HepG2 (cell line): ENCODE measurements at regions not wholly inside any gene's neighbourhood (a gene's known extent, or its start where the extent isn't known, plus 50 kb on each side); places are given as distances from the start of the nearest gene placed in this dataset.

Experiments
- ATF1 ChIP-seq: IDR thresholded peaks from 2 replicates; pipeline ENCODE4 v1.6.1; 2016; ENCODE audit warnings: mild to moderate bottlenecking, control low read depth
- BATF2 ChIP-seq: sonication (generic); formaldehyde crosslinking; IDR thresholded peaks from 2 replicates; pipeline ENCODE4 v1.8.0; 2022; ENCODE audit warnings: mild to moderate bottlenecking, missing genetic modification reagents, moderate library complexity
- BORCS8-MEF2B ChIP-seq: sonication (generic); formaldehyde crosslinking; IDR thresholded peaks from 2 replicates; pipeline ENCODE4 v1.8.0; 2022; ENCODE audit warnings: mild to moderate bottlenecking, missing genetic modification reagents
- CEBPZ ChIP-seq: IDR thresholded peaks from 2 replicates; pipeline ENCODE4 v1.6.1; 2012; ENCODE audit warnings: low read length, improper control_type of control experiment
- E2F5 ChIP-seq: sonication (generic); formaldehyde crosslinking; conservative IDR thresholded peaks from 2 replicates; pipeline ENCODE4 v1.4.0; 2020; ENCODE audit warnings: missing genetic modification reagents
- FOXP1 ChIP-seq, 2 experiments: fragments of 450-650 bp in 1 of 2; IDR thresholded peaks; 2 replicates each; pipeline ENCODE4 v1.6.1; 2017 to 2018; ENCODE audit warnings: antibody characterized with exemption in 1 of 2
- GRHL1 ChIP-seq: sonication (generic); formaldehyde crosslinking; conservative IDR thresholded peaks from 2 replicates; pipeline ENCODE4 v1.8.0; 2022; ENCODE audit warnings: missing genetic modification reagents
- HNRNPL ChIP-seq: fragments of 200-400 bp; formaldehyde crosslinking; IDR thresholded peaks from 2 replicates; pipeline ENCODE4 v1.6.1; 2017; ENCODE audit warnings: mild to moderate bottlenecking, low read depth, low read length
- HNRNPUL1 ChIP-seq: fragments of 200-400 bp; formaldehyde crosslinking; IDR thresholded peaks from 2 replicates; pipeline ENCODE4 v1.6.1; 2017; ENCODE audit warnings: low read depth, mild to moderate bottlenecking, low read length, moderate library complexity
- IKZF1 ChIP-seq: fragments of 450-650 bp; IDR thresholded peaks from 2 replicates; pipeline ENCODE4 v1.7.1; 2016
- KAT8 ChIP-seq: IDR thresholded peaks from 2 replicates; pipeline ENCODE4 v1.6.1; 2016; ENCODE audit warnings: missing genetic modification reagents, missing compliant biosample characterization
- KDM6A ChIP-seq: IDR thresholded peaks from 2 replicates; pipeline ENCODE4 v1.6.1; 2016; ENCODE audit warnings: low read depth
- MEIS1 ChIP-seq: sonication (generic); formaldehyde crosslinking; IDR thresholded peaks from 2 replicates; pipeline ENCODE4 v1.9.0; 2021; ENCODE audit warnings: mild to moderate bottlenecking, missing genetic modification reagents, moderate library complexity, borderline replicate concordance
- MTF2 ChIP-seq: sonication (generic); formaldehyde crosslinking; IDR thresholded peaks from 2 replicates; pipeline ENCODE4 v1.5.0; 2020; ENCODE audit warnings: missing genetic modification reagents, borderline replicate concordance
- NCOA2 ChIP-seq: sonication (generic); formaldehyde crosslinking; IDR thresholded peaks from 2 replicates; pipeline ENCODE4 v1.8.0; 2022; ENCODE audit warnings: inconsistent platforms
- REPIN1 ChIP-seq: sonication (generic); formaldehyde crosslinking; IDR thresholded peaks from 2 replicates; pipeline ENCODE4 v1.8.0; 2022; ENCODE audit warnings: missing genetic modification reagents, low read depth, mild to moderate bottlenecking, borderline replicate concordance
- SCMH1 ChIP-seq: sonication (generic); formaldehyde crosslinking; IDR thresholded peaks from 2 replicates; pipeline ENCODE4 v1.9.0; 2021; ENCODE audit warnings: missing genetic modification reagents, mild to moderate bottlenecking, borderline replicate concordance
- SRSF9 ChIP-seq: fragments of 200-400 bp; formaldehyde crosslinking; IDR thresholded peaks from 2 replicates; pipeline ENCODE4 v1.6.1; 2018; ENCODE audit warnings: borderline replicate concordance, mild to moderate bottlenecking, low read depth, low read length; ENCODE audit not compliant: insufficient read depth, poor library complexity, severe bottlenecking
- ZBTB43 ChIP-seq: sonication (generic); formaldehyde crosslinking; conservative IDR thresholded peaks from 2 replicates; pipeline ENCODE4 v1.4.0; 2020; ENCODE audit warnings: missing genetic modification reagents
- ZFX ChIP-seq: sonication (generic); formaldehyde crosslinking; IDR thresholded peaks from 2 replicates; pipeline ENCODE4 v1.4.0; 2020; ENCODE audit warnings: mild to moderate bottlenecking, low read depth, missing genetic modification reagents, moderate library complexity
- ZNF34 ChIP-seq: sonication (generic); formaldehyde crosslinking; IDR thresholded peaks from 2 replicates; pipeline ENCODE4 v1.4.0; 2020; ENCODE audit warnings: mild to moderate bottlenecking, missing genetic modification reagents, borderline replicate concordance
- ZNF577 ChIP-seq: sonication (generic); formaldehyde crosslinking; IDR thresholded peaks from 2 replicates; pipeline ENCODE4 v1.4.0; 2020; ENCODE audit warnings: mild to moderate bottlenecking, low read depth, missing genetic modification reagents, borderline replicate concordance
- ZNF775 ChIP-seq: sonication (generic); formaldehyde crosslinking; IDR thresholded peaks from 2 replicates; pipeline ENCODE4 v1.4.0; 2020; ENCODE audit warnings: missing genetic modification reagents, mild to moderate bottlenecking, moderate library complexity, borderline replicate concordance
- ZNF878 ChIP-seq: sonication (generic); formaldehyde crosslinking; IDR thresholded peaks from 2 replicates; pipeline ENCODE4 v1.8.1; 2023; ENCODE audit warnings: mild to moderate bottlenecking, missing genetic modification reagents, moderate library complexity

- TF ChIP-seq ZNF775 (CRISPR knock-in tag) (no peak), FOXP1 (IDR thresholded peaks at IDR 0.05) (no peak), FOXP1 (CRISPR knock-in tag; IDR thresholded peaks at IDR 0.05) (no peak), BORCS8-MEF2B (no peak), MEIS1 (CRISPR knock-in tag) (no peak), SCMH1 (CRISPR knock-in tag) (no peak), GRHL1 (CRISPR knock-in tag) (no peak), CEBPZ (no peak), ZNF34 (CRISPR knock-in tag) (no peak), ZNF878 (no peak), SRSF9 (no peak), KAT8 (CRISPR knock-in tag) (peak; percentile 24; the same call in 1 of the 2 replicates), IKZF1 (no peak), REPIN1 (CRISPR knock-in tag) (no peak), E2F5 (CRISPR knock-in tag) (no peak), NCOA2 (CRISPR knock-in tag) (0 out of 2 replicates have a peak, but pooled peaks have one; percentile 28), HNRNPUL1 (no peak), ZBTB43 (no peak), MTF2 (CRISPR knock-in tag) (no peak), ATF1 (CRISPR knock-in tag) (0 out of 2 replicates have a peak, but pooled peaks have one; percentile 29), KDM6A (CRISPR knock-in tag) (no peak), ZNF577 (CRISPR knock-in tag) (no peak), BATF2 (CRISPR knock-in tag) (no peak), ZFX (CRISPR knock-in tag) (no peak), HNRNPL (no peak)
Measured at GRCh38 chr3:103947062-103947461, 1419.6 kb upstream of the ALCAM start (continued).
